ENCODE measurements at regions not wholly inside any gene's neighbourhood (a gene's known extent, or its start where the extent isn't known, plus 50 kb on each side); places are given as distances from the start of the nearest gene placed in this dataset.
A peak's percentile ranks its signal among the peaks of the same experiment; 100 is the strongest.

DNA sequence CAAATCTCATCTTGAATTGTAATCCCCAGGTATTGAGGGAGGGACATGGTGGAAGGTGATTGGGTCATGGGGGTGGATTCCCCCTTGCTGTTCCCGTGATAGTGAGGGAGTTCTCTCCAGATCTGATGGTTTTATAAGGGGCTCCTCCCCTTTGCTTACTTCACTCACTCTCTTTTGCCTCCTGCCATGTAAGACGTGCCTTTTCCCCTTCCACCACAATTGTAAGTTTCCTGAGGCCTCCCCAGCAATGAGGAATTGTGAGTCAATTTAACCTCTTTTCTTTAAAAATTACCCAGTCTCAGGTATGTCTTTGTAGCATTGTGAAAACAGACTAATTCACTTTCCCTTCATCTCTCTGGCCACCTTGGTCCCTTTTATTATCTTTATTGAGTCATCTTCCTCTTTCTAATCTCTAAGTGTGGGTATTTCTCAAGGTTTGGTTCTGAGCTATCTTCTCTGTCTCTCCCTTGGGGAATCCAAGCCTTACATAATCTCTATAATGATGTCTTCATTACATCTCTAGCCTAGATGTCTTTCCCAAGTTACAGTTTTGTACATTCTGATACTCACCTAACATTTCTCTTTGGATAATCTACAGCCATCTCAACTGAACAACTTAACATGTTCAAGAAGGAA lies 99.1 kb upstream of the JCAD start:
- H3K36me3 ChIP-seq (ENCODE audit: control insufficient read depth in 1 of 2, insufficient read depth in 2 of 2, low read length in 1 of 2) = no peaks in the 10 kb centered on the region
- no peaks in the 10 kb centered on the region for H3K27me3 ChIP-seq (ENCODE audit: control insufficient read depth in 1 of 2, insufficient read depth in 2 of 2, low read length in 1 of 2)
- 87 to 93% methylated on average over 2 of the region's 2 CpGs for WGBS, 2 donors
- no peak for ATAC-seq (ENCODE audit: low FRiP score)
- H3K27ac ChIP-seq (ENCODE audit: low read depth in 1 of 2, low read length in 2 of 2) = no peak overlapping the region
- no peak overlapping the region for H3K4me3 ChIP-seq (ENCODE audit: low read length in 2 of 2)
- no peaks in the 10 kb centered on the region for H3K9me3 ChIP-seq (ENCODE audit: control insufficient read depth, low read length)
- DNase-seq = no peak
- intact Hi-C loops (cut with DNase I) = no loop called here
- no peaks in the 10 kb centered on the region for H3K4me1 ChIP-seq (ENCODE audit: control insufficient read depth in 1 of 2, insufficient read depth in 2 of 2, low read length in 2 of 2)

DNA sequence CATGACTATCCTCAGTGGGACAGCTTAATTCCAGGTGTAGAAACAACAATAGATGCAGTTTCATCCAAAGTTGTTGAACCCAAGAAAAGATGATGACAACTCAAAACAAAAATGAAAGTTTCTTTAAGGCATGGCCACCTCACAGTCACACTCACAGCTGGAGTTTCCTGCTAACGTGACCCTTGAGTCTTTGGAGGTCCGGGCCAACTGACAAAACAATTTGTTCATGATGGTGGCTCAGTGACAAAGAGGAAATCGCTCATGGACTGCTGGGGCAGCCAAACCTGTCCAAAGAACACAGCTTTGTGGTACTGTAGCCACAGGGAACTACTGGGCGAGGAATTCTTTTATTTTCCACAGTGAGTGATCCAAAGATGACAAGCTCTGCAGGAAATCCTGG lies 96.0 kb upstream of the JCAD start:
- H3K27me3 ChIP-seq (ENCODE audit: control insufficient read depth in 1 of 2, insufficient read depth in 2 of 2, low read length in 1 of 2) = no peaks in the 10 kb centered on the region
- 1 to 5% methylated on average over 4 of the region's 4 CpGs for WGBS, 2 donors
- H3K36me3 ChIP-seq (ENCODE audit: control insufficient read depth in 1 of 2, insufficient read depth in 2 of 2, low read length in 1 of 2) = no peaks in the 10 kb centered on the region
- DNase-seq (peak in 1 of 2 donors; percentile 67), ATAC-seq (ENCODE audit: low FRiP score) (peak; percentile 43)
- intact Hi-C loops (cut with DNase I) = no loop called here
- H3K4me3 ChIP-seq (ENCODE audit: low read length in 2 of 2) = no peak overlapping the region
- H3K27ac ChIP-seq (ENCODE audit: low read depth in 1 of 2, low read length in 2 of 2) = no peak overlapping the region
- H3K4me1 ChIP-seq (ENCODE audit: control insufficient read depth in 1 of 2, insufficient read depth in 2 of 2, low read length in 2 of 2) = no peaks in the 10 kb centered on the region
- no peaks in the 10 kb centered on the region for H3K9me3 ChIP-seq (ENCODE audit: control insufficient read depth, low read length)

DNA sequence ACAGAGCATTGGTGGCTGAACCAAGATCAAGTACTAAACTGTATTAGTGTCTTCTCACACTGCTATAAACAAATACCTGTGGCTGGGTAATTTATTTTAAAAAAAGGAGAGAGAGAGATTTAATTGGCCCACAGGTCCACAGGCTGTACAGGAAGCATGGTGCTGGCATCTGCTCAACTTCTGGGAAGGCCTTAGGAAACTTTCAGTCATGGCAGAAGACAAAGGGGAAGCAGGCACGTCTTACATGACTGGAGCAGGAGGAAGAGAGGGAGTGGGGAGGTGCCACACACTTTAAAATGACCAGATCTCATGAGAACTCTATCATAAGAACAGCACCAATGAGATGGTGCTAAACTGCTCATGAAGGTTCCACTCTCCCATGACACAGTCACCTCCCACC lies 95.2 kb upstream of the JCAD start:
- no peak for DNase-seq
- 86 to 92% methylated on average over 1 of the region's 1 CpG for WGBS, 2 donors
- no peak for ATAC-seq (ENCODE audit: low FRiP score)
- H3K27me3 ChIP-seq (ENCODE audit: control insufficient read depth in 1 of 2, insufficient read depth in 2 of 2, low read length in 1 of 2) = no peaks in the 10 kb centered on the region
- intact Hi-C loops (cut with DNase I) = no loop called here
- H3K9me3 ChIP-seq (ENCODE audit: control insufficient read depth, low read length) = no peaks in the 10 kb centered on the region
- no peaks in the 10 kb centered on the region for H3K4me1 ChIP-seq (ENCODE audit: control insufficient read depth in 1 of 2, insufficient read depth in 2 of 2, low read length in 2 of 2)
- no peak overlapping the region for H3K4me3 ChIP-seq (ENCODE audit: low read length in 2 of 2)
- H3K27ac ChIP-seq (ENCODE audit: low read depth in 1 of 2, low read length in 2 of 2) = no peak overlapping the region
- no peaks in the 10 kb centered on the region for H3K36me3 ChIP-seq (ENCODE audit: control insufficient read depth in 1 of 2, insufficient read depth in 2 of 2, low read length in 1 of 2)

DNA sequence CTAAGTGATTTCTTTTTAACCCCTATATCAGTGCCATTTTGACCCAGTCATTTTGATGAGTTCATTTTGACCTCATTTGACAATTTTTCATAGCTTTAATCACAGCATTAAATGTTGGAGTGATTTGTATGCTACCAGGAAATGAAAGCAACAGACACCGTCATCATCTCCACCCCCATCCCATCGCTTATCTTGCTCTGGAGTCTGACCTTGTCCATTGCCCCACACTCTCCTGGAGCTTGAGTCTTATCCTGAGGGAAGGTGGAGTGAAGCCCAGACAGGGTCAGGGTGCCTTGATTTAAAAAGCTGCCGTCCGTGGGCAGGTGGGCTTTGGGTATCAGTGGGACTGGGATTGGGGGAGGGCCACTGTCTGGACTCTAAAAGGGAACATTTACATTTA lies 94.7 kb upstream of the JCAD start:
- Histone ChIP-seq H3K36me3 (ENCODE audit: control insufficient read depth in 1 of 2, insufficient read depth in 2 of 2, low read length in 1 of 2) (no peaks in the 10 kb centered on the region), H3K27me3 (ENCODE audit: control insufficient read depth in 1 of 2, insufficient read depth in 2 of 2, low read length in 1 of 2) (no peaks in the 10 kb centered on the region), H3K9me3 (ENCODE audit: control insufficient read depth, low read length) (no peaks in the 10 kb centered on the region), H3K4me3 (ENCODE audit: low read length in 2 of 2) (no peak overlapping the region), H3K4me1 (ENCODE audit: control insufficient read depth in 1 of 2, insufficient read depth in 2 of 2, low read length in 2 of 2) (no peaks in the 10 kb centered on the region), H3K27ac (ENCODE audit: low read depth in 1 of 2, low read length in 2 of 2) (no peak overlapping the region)
- DNase-seq (no peak), ATAC-seq (ENCODE audit: low FRiP score) (no peak)
- intact Hi-C loops (cut with DNase I) = no loop called here
- 94 to 96% methylated on average over 4 of the region's 4 CpGs for WGBS, 2 donors

- H3K27ac ChIP-seq (ENCODE audit: low read depth in 1 of 2, low read length in 2 of 2) = no peak overlapping the region
- ATAC-seq (ENCODE audit: low FRiP score) (peak; percentile 86), DNase-seq (peak; percentile 85 to 87)
- 60 to 71% methylated on average over 8 of the region's 8 CpGs for WGBS, 2 donors
- H3K9me3 ChIP-seq (ENCODE audit: control insufficient read depth, low read length) = no peaks in the 10 kb centered on the region
- intact Hi-C loops (cut with DNase I) = no loop called here
- no peaks in the 10 kb centered on the region for H3K4me1 ChIP-seq (ENCODE audit: control insufficient read depth in 1 of 2, insufficient read depth in 2 of 2, low read length in 2 of 2)
- H3K36me3 ChIP-seq (ENCODE audit: control insufficient read depth in 1 of 2, insufficient read depth in 2 of 2, low read length in 1 of 2) = no peaks in the 10 kb centered on the region
- H3K27me3 ChIP-seq (ENCODE audit: control insufficient read depth in 1 of 2, insufficient read depth in 2 of 2, low read length in 1 of 2) = no peaks in the 10 kb centered on the region
- H3K4me3 ChIP-seq (ENCODE audit: low read length in 2 of 2) = no peak overlapping the region
These were observed 92.4 kb upstream of the JCAD start for GRCh38 chr10:30151581-30152389.

DNA sequence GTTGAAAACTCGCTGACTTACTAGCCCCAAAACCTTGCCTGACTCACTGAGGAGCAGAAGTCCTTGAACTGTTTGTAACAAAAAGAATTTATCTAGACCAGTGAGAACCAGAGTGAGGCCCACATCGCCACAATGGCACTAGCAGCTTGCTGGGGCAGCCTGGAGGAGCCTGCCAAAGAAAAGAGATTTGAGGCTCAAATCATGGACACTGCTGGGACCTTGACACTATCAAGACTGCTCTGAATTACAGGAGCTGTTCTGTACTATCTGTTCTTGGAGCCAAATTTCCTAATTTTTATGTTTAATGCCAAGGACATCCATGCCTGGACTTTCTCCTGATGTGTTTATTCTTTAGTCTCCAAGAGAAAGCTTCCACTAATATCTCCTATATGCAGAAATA lies 82.0 kb upstream of the JCAD start:
- no peak overlapping the region for H3K4me3 ChIP-seq (ENCODE audit: low read length in 2 of 2)
- ATAC-seq (ENCODE audit: low FRiP score) (no peak), DNase-seq (no peak)
- H3K27ac ChIP-seq (ENCODE audit: low read depth in 1 of 2, low read length in 2 of 2) = no peak overlapping the region
- WGBS, 2 donors = 90 to 94% methylated on average over 2 of the region's 2 CpGs
- no peaks in the 10 kb centered on the region for H3K4me1 ChIP-seq (ENCODE audit: control insufficient read depth in 1 of 2, insufficient read depth in 2 of 2, low read length in 2 of 2)
- intact Hi-C loops (cut with DNase I) = no loop called here
- no peaks in the 10 kb centered on the region for H3K27me3 ChIP-seq (ENCODE audit: control insufficient read depth in 1 of 2, insufficient read depth in 2 of 2, low read length in 1 of 2)
- H3K9me3 ChIP-seq (ENCODE audit: control insufficient read depth, low read length) = peaks cover 5% of the 10 kb centered on the region
- no peaks in the 10 kb centered on the region for H3K36me3 ChIP-seq (ENCODE audit: control insufficient read depth in 1 of 2, insufficient read depth in 2 of 2, low read length in 1 of 2)

DNA sequence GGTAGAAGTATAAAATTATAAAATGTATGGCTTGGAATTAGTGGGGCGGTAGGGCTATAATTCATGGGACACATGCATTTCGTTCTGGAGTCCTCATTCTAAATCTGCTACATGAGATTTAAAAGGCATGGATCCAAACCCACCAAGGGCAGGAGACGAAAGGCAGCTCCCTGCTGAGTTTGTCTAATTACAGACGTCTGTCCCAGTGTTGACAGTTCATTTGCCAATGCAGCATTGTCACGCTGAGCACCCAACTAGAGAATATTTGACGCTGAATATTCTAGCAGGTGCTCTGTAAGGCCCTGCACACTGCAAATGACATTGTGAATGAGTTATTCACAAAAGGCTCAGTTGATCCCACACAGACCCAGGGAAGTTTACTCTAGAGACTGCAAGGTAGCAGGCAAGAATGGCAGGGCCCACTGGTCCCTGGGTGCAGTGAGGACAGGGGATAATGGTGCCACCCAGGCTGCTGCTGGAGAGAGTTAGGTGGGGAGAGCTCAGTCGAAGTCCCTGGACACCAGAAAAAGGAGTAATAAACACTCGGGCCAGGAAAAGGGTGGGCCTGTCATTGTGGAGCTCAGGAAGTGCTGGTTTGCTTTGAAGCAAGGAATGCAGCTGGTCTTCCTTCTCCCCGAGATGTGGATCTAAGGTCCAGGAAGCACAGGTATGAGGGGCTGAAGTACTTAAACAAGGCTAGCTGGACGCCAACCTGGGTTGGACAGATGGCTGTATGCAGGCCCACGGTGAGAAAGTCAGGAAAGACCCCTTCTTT lies 75.0 kb upstream of the JCAD start:
- Histone ChIP-seq H3K36me3 (ENCODE audit: control insufficient read depth in 1 of 2, insufficient read depth in 2 of 2, low read length in 1 of 2) (no peaks in the 10 kb centered on the region), H3K27me3 (ENCODE audit: control insufficient read depth in 1 of 2, insufficient read depth in 2 of 2, low read length in 1 of 2) (no peaks in the 10 kb centered on the region), H3K9me3 (ENCODE audit: control insufficient read depth, low read length) (no peaks in the 10 kb centered on the region), H3K4me3 (ENCODE audit: low read length in 2 of 2) (no peak overlapping the region), H3K4me1 (ENCODE audit: control insufficient read depth in 1 of 2, insufficient read depth in 2 of 2, low read length in 2 of 2) (no peaks in the 10 kb centered on the region), H3K27ac (ENCODE audit: low read depth in 1 of 2, low read length in 2 of 2) (no peak overlapping the region)
- no peak for DNase-seq
- intact Hi-C loops (cut with DNase I) = no loop called here
- WGBS, 2 donors = 84 to 88% methylated on average over 11 of the region's 11 CpGs
- ATAC-seq (ENCODE audit: low FRiP score) = no peak

GRCh38 chr10:30133198-30133597 lies 73.8 kb upstream of the JCAD start:
- DNase-seq = no peak
- ATAC-seq (ENCODE audit: low FRiP score) = no peak
- no peak overlapping the region for H3K27ac ChIP-seq (ENCODE audit: low read depth in 1 of 2, low read length in 2 of 2)
- H3K27me3 ChIP-seq (ENCODE audit: control insufficient read depth in 1 of 2, insufficient read depth in 2 of 2, low read length in 1 of 2) = no peaks in the 10 kb centered on the region
- WGBS, 2 donors = 92 to 97% methylated on average over 1 of the region's 1 CpG
- no peaks in the 10 kb centered on the region for H3K36me3 ChIP-seq (ENCODE audit: control insufficient read depth in 1 of 2, insufficient read depth in 2 of 2, low read length in 1 of 2)
- H3K4me1 ChIP-seq (ENCODE audit: control insufficient read depth in 1 of 2, insufficient read depth in 2 of 2, low read length in 2 of 2) = no peaks in the 10 kb centered on the region
- intact Hi-C loops (cut with DNase I) = no loop called here
- H3K4me3 ChIP-seq (ENCODE audit: low read length in 2 of 2) = no peak overlapping the region
- H3K9me3 ChIP-seq (ENCODE audit: control insufficient read depth, low read length) = no peaks in the 10 kb centered on the region

Data from aorta (tissue), 5 donors.